ENCODE measurements at regions not wholly inside any gene's neighbourhood (a gene's known extent, or its start where the extent isn't known, plus 50 kb on each side); places are given as distances from the start of the nearest gene placed in this dataset.

GRCh38 chr12:78278706-78279190 is 448.1 kb downstream of the NAV3 start:
- H3K4me1 ChIP-seq (ENCODE audit: control insufficient read depth, extremely low read depth, insufficient read depth, low read length): no peaks in the 10 kb centered on the region
- no peak overlapping the region for H3K4me3 ChIP-seq (replicated peaks in 1 of 3; ENCODE audit: insufficient read depth in 1 of 3, low read depth in 1 of 3, low read length in 3 of 3)
- H3K4me2 ChIP-seq (ENCODE audit: insufficient read depth, low read length): no peak overlapping the region
- BruUV-seq (replicated peaks): no TSS peak
- intact Hi-C loops (cut with micrococcal nuclease) (no loop called here), dilution Hi-C loops (cut with MboI; ENCODE audit: extremely low pct_ligation_motif_present, low sequenced_read_pairs) (no loop called here)
- ChIA-PET CTCF (no interaction called here), POLR2A (no interaction called here)
- no peak overlapping the region for H3K9ac ChIP-seq (replicated peaks; ENCODE audit: extremely low read depth, insufficient read depth, low read length)
- no peaks in the 10 kb centered on the region for H3K9me1 ChIP-seq (replicated peaks; ENCODE audit: control insufficient read depth, extremely low read depth, insufficient read depth, low read length)
- H3K27me3 ChIP-seq (ENCODE audit: control insufficient read depth in 2 of 2, insufficient read depth in 2 of 2, low read length in 2 of 2): no peaks in the 10 kb centered on the region
- H2AFZ ChIP-seq (ENCODE audit: low read depth, low read length): no peak overlapping the region
- no peak overlapping the region for H3K27ac ChIP-seq (ENCODE audit: insufficient read depth, low read depth, low read length)
- FAIRE-seq (no peak), DNase-seq (ENCODE audit: low read depth, low spot score) (no peak)
- H3K9me3 ChIP-seq (replicated peaks; ENCODE audit: control insufficient read depth, insufficient read depth, low read length): no peaks in the 10 kb centered on the region
- H3K36me3 ChIP-seq (ENCODE audit: control insufficient read depth in 2 of 2, extremely low read depth in 1 of 2, insufficient read depth in 2 of 2, low read length in 2 of 2): no peaks in the 10 kb centered on the region
- TF ChIP-seq MYC (IDR thresholded peaks at IDR 0.05; ENCODE audit: low read depth, low read length) (no peak), MAX (IDR thresholded peaks at IDR 0.05; ENCODE audit: insufficient read depth, insufficient read length) (no peak), JUN (IDR thresholded peaks at IDR 0.05; ENCODE audit: borderline replicate concordance, insufficient read depth, insufficient read length, low read depth) (no peak), GATA2 (IDR thresholded peaks at IDR 0.05; ENCODE audit: insufficient read depth, insufficient read length, low read depth, low read length) (no peak), CTCF (IDR thresholded peaks at IDR 0.05; ENCODE audit: extremely low read depth in 1 of 2, insufficient read depth in 1 of 2, low read depth in 1 of 2, low read length in 2 of 2) (no peak), POLR2A (IDR thresholded peaks at IDR 0.05; ENCODE audit: low read depth, low read length) (no peak), POLR2AphosphoS5 (IDR thresholded peaks at IDR 0.05; ENCODE audit: insufficient read depth, low read depth, low read length) (no peak), EZH2 (IDR thresholded peaks at IDR 0.05; ENCODE audit: borderline replicate concordance, low read depth, low read length, severe bottlenecking) (no peak), FOS (IDR thresholded peaks at IDR 0.05; ENCODE audit: borderline replicate concordance, insufficient read depth, low read length) (no peak)
- H4K20me1 ChIP-seq (replicated peaks; ENCODE audit: control insufficient read depth, extremely low read depth, insufficient read depth, low read length): no peaks in the 10 kb centered on the region
- H3K79me2 ChIP-seq (ENCODE audit: control insufficient read depth, insufficient read depth, low read length): no peaks in the 10 kb centered on the region
